Ovary (tissue), 7 donors: ENCODE measurements at regions not wholly inside any gene's neighbourhood (a gene's known extent, or its start where the extent isn't known, plus 50 kb on each side); places are given as distances from the start of the nearest gene placed in this dataset.

Source experiments
- DNase-seq, 5 donors: peaks; one replicate each; pipeline ENCODE4 v3.0.0-alpha.2; 2019 to 2020
- H3K27ac ChIP-seq, 2 donors: fragments of 200-600 bp; one replicate each; pipeline versions ENCODE4 v1.5.1 to v1.8.0; 2019 to 2022
- H3K27me3 ChIP-seq: fragments of 200-600 bp; one replicate; pipeline ENCODE4 v1.8.0; 2022
- H3K36me3 ChIP-seq: fragments of 200-600 bp; sonication (generic); one replicate; pipeline ENCODE4 v1.5.1; 2019
- H3K4me1 ChIP-seq: one replicate; pipeline ENCODE4 v1.8.1; 2013; ENCODE audit warnings: mild to moderate bottlenecking, moderate library complexity; ENCODE audit not compliant: insufficient read depth
- H3K4me3 ChIP-seq: fragments of 200-600 bp; sonication (generic); one replicate; pipeline ENCODE4 v1.5.1; 2017
- H3K9me3 ChIP-seq, 2 donors: fragments of 200-600 bp in 1 of 2; sonication (generic) in 1 of 2; one replicate each; pipeline versions ENCODE4 v1.5.1 to v1.8.1; 2013 to 2019; ENCODE audit warnings: mild to moderate bottlenecking in 1 of 2, moderate library complexity in 1 of 2
- EP300 ChIP-seq: sonication (generic); formaldehyde crosslinking; IDR thresholded peaks from one replicate; pipeline ENCODE4 v1.6.1; 2017; ENCODE audit warnings: antibody characterized with exemption
- POLR2A ChIP-seq: fragments of 450-650 bp; IDR thresholded peaks from one replicate; pipeline ENCODE4 v1.6.1; 2017; ENCODE audit warnings: antibody characterized with exemption, mild to moderate bottlenecking, moderate library complexity
- WGBS, 3 donors: extraction: QIAGEN DNeasy Blood & Tissue Kit in 1 of 3; methylation state at CpG; one replicate each; pipeline versions ENCODE4 v1.1.5 to v1.1.7; 2013 to 2017; 5-methylcytosine and 5-hydroxymethylcytosine counted together
- intact Hi-C, 4 donors: fragments of 100-400 bp; cut with DNase I; formaldehyde crosslinking; loops; one replicate each; pipeline versions ENCODE4 v1.11.0 to v1.15.1; 2022 to 2023
- TF ChIP-seq, protein P1 (sequence below), 3 donors: fragments of 450-650 bp in 2 of 3; fragments of 200-600 bp in 1 of 3; IDR thresholded peaks; one replicate each; pipeline versions ENCODE4 v1.5.1 to v1.8.0; 2016 to 2022; ENCODE audit warnings: antibody characterized with exemption in 3 of 3, mild to moderate bottlenecking in 1 of 3
- donor health status: DM: no; HTN: no; CAD: no; lungs with moderate emphysema.
- donor health status: DM: no; HTN: no; CAD: no.
- donor health status: Bipolar disorder and iron deficiency.
- donor health status: DM: no; HTN: no; CAD: no.
- donor health status: DM: yes; HTN: yes; CAD: no.

DNA sequence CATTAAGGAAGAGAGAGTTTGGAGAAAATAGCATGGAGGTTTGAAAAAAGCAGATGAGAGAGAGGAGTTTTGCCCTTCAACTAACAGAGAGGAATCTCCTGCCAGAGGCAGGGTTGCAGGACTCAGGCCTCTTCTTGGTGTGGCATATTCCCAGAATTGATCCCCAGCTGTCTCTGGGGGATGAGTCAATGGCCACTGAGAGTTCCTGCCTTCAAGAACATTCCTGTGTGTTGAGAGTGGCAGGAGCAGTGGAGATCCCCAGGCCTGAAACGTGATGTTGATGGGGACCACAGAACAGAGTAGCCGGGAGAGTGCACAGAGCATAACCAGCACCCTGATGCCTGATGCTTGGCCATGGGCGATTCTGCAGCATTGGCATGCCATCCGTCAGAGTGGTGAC lies 348.4 kb upstream of the THBS1 start:
- H3K9me3 ChIP-seq: no peaks in the 10 kb centered on the region
- TF ChIP-seq POLR2A: no peak
- TF ChIP-seq, protein P1, sequence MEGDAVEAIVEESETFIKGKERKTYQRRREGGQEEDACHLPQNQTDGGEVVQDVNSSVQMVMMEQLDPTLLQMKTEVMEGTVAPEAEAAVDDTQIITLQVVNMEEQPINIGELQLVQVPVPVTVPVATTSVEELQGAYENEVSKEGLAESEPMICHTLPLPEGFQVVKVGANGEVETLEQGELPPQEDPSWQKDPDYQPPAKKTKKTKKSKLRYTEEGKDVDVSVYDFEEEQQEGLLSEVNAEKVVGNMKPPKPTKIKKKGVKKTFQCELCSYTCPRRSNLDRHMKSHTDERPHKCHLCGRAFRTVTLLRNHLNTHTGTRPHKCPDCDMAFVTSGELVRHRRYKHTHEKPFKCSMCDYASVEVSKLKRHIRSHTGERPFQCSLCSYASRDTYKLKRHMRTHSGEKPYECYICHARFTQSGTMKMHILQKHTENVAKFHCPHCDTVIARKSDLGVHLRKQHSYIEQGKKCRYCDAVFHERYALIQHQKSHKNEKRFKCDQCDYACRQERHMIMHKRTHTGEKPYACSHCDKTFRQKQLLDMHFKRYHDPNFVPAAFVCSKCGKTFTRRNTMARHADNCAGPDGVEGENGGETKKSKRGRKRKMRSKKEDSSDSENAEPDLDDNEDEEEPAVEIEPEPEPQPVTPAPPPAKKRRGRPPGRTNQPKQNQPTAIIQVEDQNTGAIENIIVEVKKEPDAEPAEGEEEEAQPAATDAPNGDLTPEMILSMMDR (IDR thresholded peaks at IDR 0.05): no peak
- no peak for TF ChIP-seq EP300
- no peak overlapping the region for H3K27ac ChIP-seq
- H3K4me1 ChIP-seq: no peaks in the 10 kb centered on the region
- H3K4me3 ChIP-seq: no peak overlapping the region
- intact Hi-C loops: no loop called here
- no peaks in the 10 kb centered on the region for H3K36me3 ChIP-seq
- WGBS, 3 donors: 89 to 96% (median 92%) methylated on average over 4 of the region's 4 CpGs
- DNase-seq: no peak
- H3K27me3 ChIP-seq: no peaks in the 10 kb centered on the region

DNA sequence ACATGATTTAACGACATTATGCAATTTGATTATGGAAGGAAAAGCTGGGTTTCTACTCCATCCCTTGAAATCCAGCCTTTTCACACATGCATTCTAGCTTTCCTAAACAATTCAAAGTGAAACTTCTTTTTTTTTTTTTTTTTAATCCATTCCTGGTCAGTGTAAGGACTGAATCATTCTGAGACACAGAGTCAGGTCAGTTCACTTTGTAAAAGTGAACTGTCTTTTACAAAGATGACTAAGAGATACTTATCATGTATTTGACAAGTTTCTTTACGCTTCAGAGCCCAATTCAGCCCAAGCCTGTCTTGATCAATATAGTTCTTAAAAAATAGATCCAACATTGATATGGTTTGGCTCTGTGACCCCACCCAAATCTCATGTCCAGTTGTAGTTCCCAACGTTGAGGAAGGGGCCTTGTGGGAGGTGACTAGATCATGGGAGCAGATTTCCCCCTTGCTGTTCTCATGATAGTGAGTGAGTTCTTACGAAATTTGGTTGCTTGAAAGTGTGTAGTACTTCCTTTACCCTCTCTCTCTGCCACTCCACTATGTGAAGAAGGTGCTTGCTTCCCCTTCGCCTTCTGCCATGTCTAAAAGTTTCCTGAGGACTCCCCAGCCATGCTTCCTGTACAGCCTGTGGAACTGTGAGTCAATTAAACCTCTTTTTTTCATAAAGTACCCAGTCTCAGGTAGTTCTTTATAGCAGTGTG lies 345.6 kb upstream of the THBS1 start:
- TF ChIP-seq, protein P1 (IDR thresholded peaks at IDR 0.05): no peak
- TF ChIP-seq EP300: no peak
- TF ChIP-seq POLR2A: no peak
- no peaks in the 10 kb centered on the region for H3K27me3 ChIP-seq
- H3K27ac ChIP-seq: no peak overlapping the region
- H3K4me3 ChIP-seq: no peak overlapping the region
- intact Hi-C loops: no loop called here
- WGBS, 3 donors: 87 to 91% (median 88%) methylated on average over 5 of the region's 5 CpGs
- no peaks in the 10 kb centered on the region for H3K9me3 ChIP-seq
- H3K4me1 ChIP-seq: no peaks in the 10 kb centered on the region
- no peaks in the 10 kb centered on the region for H3K36me3 ChIP-seq
- no peak for DNase-seq

DNA sequence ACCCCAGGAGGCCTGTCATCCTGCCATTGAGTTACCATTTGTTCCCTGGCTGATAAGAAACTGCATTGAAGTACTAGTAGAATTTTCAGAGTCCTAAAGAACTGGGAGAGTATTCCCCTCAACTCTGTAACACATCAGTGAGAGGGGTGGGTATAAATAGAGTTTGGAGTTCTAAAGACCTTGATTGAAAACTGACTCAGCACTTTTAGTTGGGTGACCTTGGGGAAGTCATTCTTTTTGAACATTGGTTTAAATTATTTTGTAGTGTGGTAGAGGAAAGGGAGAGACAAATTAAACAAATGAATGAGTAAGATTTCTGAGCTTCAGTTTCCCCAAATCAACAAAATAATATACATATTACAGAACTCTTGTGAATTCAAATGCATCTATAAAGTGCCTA lies 344.5 kb upstream of the THBS1 start:
- H3K27me3 ChIP-seq: no peaks in the 10 kb centered on the region
- H3K27ac ChIP-seq: no peak overlapping the region
- H3K36me3 ChIP-seq: no peaks in the 10 kb centered on the region
- intact Hi-C loops: no loop called here
- no peaks in the 10 kb centered on the region for H3K9me3 ChIP-seq
- TF ChIP-seq EP300 (no peak), POLR2A (no peak)
- TF ChIP-seq, protein P1 (IDR thresholded peaks at IDR 0.05): no peak
- H3K4me3 ChIP-seq: no peak overlapping the region
- H3K4me1 ChIP-seq: no peaks in the 10 kb centered on the region
- no peak for DNase-seq

DNA sequence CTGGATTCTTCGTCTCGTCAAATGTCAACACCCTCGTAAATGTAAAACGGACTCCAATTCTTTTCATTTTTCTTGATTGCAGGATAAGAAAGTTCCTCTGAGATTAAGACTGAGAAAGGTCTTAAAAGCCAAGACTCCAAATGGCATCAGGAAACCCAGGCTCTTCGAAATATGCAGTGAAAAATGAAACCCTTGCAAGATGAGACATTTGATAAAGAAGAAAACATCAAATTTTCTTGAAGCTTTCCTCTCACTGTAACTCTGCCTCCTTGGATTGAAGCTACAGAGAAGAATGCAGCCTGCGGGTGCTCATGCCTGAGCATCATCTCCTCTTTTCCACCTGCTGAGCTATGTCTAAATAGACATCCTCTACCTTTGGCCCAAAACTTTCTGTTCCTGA lies 342.4 kb upstream of the THBS1 start:
- TF ChIP-seq, protein P1 (IDR thresholded peaks at IDR 0.05): no peak
- TF ChIP-seq POLR2A: no peak
- no peak for TF ChIP-seq EP300
- no peaks in the 10 kb centered on the region for H3K9me3 ChIP-seq
- intact Hi-C loops: no loop called here

More for the DNA sequence above, 342.4 kb upstream of the THBS1 start:
- no peak overlapping the region for H3K4me3 ChIP-seq
- no peaks in the 10 kb centered on the region for H3K4me1 ChIP-seq
- H3K27ac ChIP-seq: no peak overlapping the region
- WGBS, 3 donors: 93 to 95% (median 93%) methylated on average over 6 of the region's 6 CpGs
- no peaks in the 10 kb centered on the region for H3K36me3 ChIP-seq
- H3K27me3 ChIP-seq: no peaks in the 10 kb centered on the region
- no peak for DNase-seq
